Stomach smooth muscle (tissue), 2 donors: ENCODE measurements at regions not wholly inside any gene's neighbourhood (a gene's known extent, or its start where the extent isn't known, plus 50 kb on each side); places are given as distances from the start of the nearest gene placed in this dataset.

Experiments
- H3K27ac ChIP-seq: one replicate; pipeline ENCODE4 v1.7.0; 2013; ENCODE audit warnings: mild to moderate bottlenecking, low read length, inconsistent platforms
- H3K27me3 ChIP-seq, 2 donors: one replicate each; pipeline ENCODE4 v1.7.0; 2013; ENCODE audit warnings: low read length in 2 of 2; ENCODE audit not compliant: insufficient read depth in 2 of 2, control insufficient read depth in 1 of 2
- H3K36me3 ChIP-seq, 2 donors: one replicate each; pipeline ENCODE4 v1.7.0; 2013; ENCODE audit warnings: low read length in 2 of 2; ENCODE audit not compliant: control insufficient read depth in 2 of 2, insufficient read depth in 2 of 2
- H3K4me1 ChIP-seq: one replicate; pipeline ENCODE4 v1.7.0; 2013; ENCODE audit warnings: low read length; ENCODE audit not compliant: control insufficient read depth, insufficient read depth
- H3K4me3 ChIP-seq, 2 donors: one replicate each; pipeline ENCODE4 v1.7.0; 2013; ENCODE audit warnings: low read length in 2 of 2
- H3K9ac ChIP-seq, 2 donors: one replicate each; pipeline ENCODE4 v1.7.0; 2013; ENCODE audit warnings: low read length in 2 of 2, mild to moderate bottlenecking in 1 of 2
- H3K9me3 ChIP-seq, 2 donors: one replicate each; pipeline ENCODE4 v1.7.0; 2013; ENCODE audit warnings: low read length in 2 of 2; ENCODE audit not compliant: control insufficient read depth in 2 of 2
- donor health status: healthy.
- donor health status: Pancreatic carcinoma.

GRCh38 chr16:86184185-86184584 is 285.2 kb downstream of the IRF8 start:
- H3K9ac ChIP-seq, result no peak overlapping the region
- no peak overlapping the region for H3K4me3 ChIP-seq
- no peaks in the 10 kb centered on the region for H3K36me3 ChIP-seq
- H3K4me1 ChIP-seq, result no peaks in the 10 kb centered on the region
- no peak overlapping the region for H3K27ac ChIP-seq
- no peaks in the 10 kb centered on the region for H3K9me3 ChIP-seq
- H3K27me3 ChIP-seq, result no peaks in the 10 kb centered on the region

GRCh38 chr16:86185089-86185488 is 286.1 kb downstream of the IRF8 start:
- Histone ChIP-seq H3K27me3 (no peaks in the 10 kb centered on the region), H3K27ac (no peak overlapping the region), H3K4me1 (no peaks in the 10 kb centered on the region), H3K36me3 (no peaks in the 10 kb centered on the region), H3K4me3 (no peak overlapping the region), H3K9me3 (no peaks in the 10 kb centered on the region), H3K9ac (no peak overlapping the region)

DNA sequence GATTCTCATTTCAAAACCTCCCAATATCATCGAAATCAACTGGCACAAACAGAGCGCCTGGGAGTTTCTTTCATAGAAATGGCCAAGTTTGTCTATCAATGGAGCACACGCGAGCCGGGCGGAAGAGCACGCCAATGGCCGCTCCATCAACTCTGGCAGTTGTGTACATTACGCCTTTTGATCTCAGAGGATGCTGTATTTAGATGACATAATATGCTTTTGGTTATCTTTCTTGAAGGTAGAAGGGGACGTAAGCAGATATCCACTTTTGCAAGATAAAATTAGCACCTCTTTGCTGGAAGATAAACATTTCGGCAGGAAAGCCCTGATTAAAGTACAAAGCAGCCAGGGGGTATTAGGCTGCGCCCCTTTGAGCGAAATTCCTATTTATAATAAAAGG is 287.4 kb downstream of the IRF8 start:
- Histone ChIP-seq H3K27me3 (no peaks in the 10 kb centered on the region), H3K4me3 (no peak overlapping the region), H3K9me3 (no peaks in the 10 kb centered on the region), H3K4me1 (no peaks in the 10 kb centered on the region), H3K27ac (no peak overlapping the region), H3K36me3 (no peaks in the 10 kb centered on the region), H3K9ac (no peak overlapping the region)

- Histone ChIP-seq H3K36me3 (no peaks in the 10 kb centered on the region), H3K9ac (no peak overlapping the region), H3K9me3 (no peaks in the 10 kb centered on the region), H3K27ac (no peak overlapping the region), H3K27me3 (no peaks in the 10 kb centered on the region), H3K4me3 (no peak overlapping the region), H3K4me1 (peaks cover 7% of the 10 kb centered on the region)
These were observed 291.0 kb downstream of the IRF8 start for GRCh38 chr16:86189934-86190333.

- peaks cover 13% of the 10 kb centered on the region for H3K4me1 ChIP-seq
- H3K4me3 ChIP-seq, result peak overlapping the region in 1 of 2 donors; percentile 29
- H3K36me3 ChIP-seq, result no peaks in the 10 kb centered on the region
- no peak overlapping the region for H3K27ac ChIP-seq
- H3K9ac ChIP-seq, result peak overlapping the region in 1 of 2 donors; percentile 47
- no peaks in the 10 kb centered on the region for H3K9me3 ChIP-seq
- no peaks in the 10 kb centered on the region for H3K27me3 ChIP-seq
These were observed 292.7 kb downstream of the IRF8 start for GRCh38 chr16:86191663-86192062.

DNA sequence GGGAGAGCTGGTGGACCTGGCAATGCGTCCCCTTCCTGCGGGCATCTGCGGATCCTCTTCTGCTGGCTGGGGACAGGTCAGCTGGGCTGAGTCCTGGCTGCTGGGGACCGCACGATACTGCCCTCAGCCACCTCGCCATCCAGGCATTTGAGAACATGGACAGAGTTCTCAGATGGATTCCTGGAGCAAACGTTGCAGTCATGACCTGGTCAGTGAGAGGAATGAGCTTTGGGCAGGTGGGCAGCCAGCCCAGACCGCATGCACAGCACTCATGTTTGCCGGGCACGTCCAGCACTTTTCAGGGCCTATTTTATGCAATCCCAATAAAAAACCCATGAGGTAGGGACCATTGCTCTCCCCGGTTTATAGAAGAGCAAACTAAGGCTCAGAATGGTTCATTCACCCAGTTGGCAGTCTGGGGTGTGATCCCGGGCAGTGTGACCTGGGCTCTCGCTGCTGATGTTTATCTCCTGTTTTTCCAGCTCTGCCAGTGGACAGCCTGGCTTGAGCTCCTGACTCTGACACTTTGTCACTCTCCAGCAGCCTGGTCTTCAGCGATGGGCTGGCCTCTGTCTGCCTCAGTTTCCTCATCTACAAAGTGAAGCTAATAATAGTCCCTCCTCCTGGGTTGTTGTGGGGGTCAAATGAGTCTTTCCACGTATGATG is 294.7 kb downstream of the IRF8 start:
- peak overlapping the region; percentile 31 for H3K27ac ChIP-seq
- no peak overlapping the region for H3K9ac ChIP-seq
- peaks cover 18% of the 10 kb centered on the region for H3K4me1 ChIP-seq
- no peak overlapping the region for H3K4me3 ChIP-seq
- H3K27me3 ChIP-seq, result no peaks in the 10 kb centered on the region
- H3K36me3 ChIP-seq, result no peaks in the 10 kb centered on the region
- H3K9me3 ChIP-seq, result no peaks in the 10 kb centered on the region

DNA sequence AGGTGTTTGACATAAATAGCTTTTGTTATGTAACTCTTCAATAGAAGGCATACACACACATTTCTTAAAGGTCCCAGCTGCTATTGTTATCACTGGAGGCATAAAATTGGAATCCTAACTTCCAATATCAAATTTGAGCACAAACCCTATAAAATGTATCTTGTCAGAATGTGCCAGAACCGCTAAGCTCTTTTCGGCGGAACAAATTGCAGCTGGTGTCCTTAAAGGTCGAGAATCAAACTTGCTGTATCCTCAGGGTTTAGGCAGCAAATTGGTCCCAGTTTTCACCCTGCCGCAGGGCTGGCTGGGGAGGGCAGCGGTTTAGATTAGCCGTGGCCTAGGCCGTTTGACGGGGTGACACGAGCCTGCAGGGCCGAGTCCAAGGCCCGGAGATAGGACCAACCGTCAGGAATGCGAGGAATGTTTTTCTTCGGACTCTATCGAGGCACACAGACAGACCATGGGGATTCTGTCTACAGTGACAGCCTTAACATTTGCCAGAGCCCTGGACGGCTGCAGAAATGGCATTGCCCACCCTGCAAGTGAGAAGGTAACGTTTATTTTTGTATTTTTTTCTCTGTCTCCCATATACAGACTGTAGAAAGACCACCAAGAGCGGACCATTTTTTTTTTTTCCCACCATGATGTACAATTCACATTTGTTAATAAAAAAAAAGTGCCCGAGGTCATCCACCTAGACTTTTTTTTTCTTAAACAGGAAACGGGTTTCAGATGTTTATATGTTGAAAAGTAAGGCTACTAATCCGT is 297.1 kb downstream of the IRF8 start:
- no peaks in the 10 kb centered on the region for H3K27me3 ChIP-seq
- H3K9me3 ChIP-seq, result no peaks in the 10 kb centered on the region
- H3K4me1 ChIP-seq, result peaks cover 28% of the 10 kb centered on the region
- peak overlapping the region; percentile 61 to 70 for H3K4me3 ChIP-seq
- H3K9ac ChIP-seq, result peak overlapping the region; percentile 63 to 91
- H3K27ac ChIP-seq, result peak overlapping the region; percentile 97
- H3K36me3 ChIP-seq, result no peaks in the 10 kb centered on the region

- peak overlapping the region; percentile 97 for H3K27ac ChIP-seq
- no peaks in the 10 kb centered on the region for H3K27me3 ChIP-seq
- no peaks in the 10 kb centered on the region for H3K36me3 ChIP-seq
- peak overlapping the region; percentile 61 to 70 for H3K4me3 ChIP-seq
- no peaks in the 10 kb centered on the region for H3K9me3 ChIP-seq
- H3K9ac ChIP-seq, result peak overlapping the region; percentile 63 to 91
- peaks cover 34% of the 10 kb centered on the region for H3K4me1 ChIP-seq
These were observed 297.9 kb downstream of the IRF8 start for GRCh38 chr16:86196687-86197391.

GRCh38 chr16:86198206-86199118 is 299.5 kb downstream of the IRF8 start:
- Histone ChIP-seq H3K27me3 (no peaks in the 10 kb centered on the region), H3K9ac (peak overlapping the region; percentile 63 to 91), H3K9me3 (no peaks in the 10 kb centered on the region), H3K36me3 (no peaks in the 10 kb centered on the region), H3K4me3 (peak overlapping the region; percentile 38 to 70), H3K27ac (peak overlapping the region; percentile 97), H3K4me1 (peaks cover 40% of the 10 kb centered on the region)

- Histone ChIP-seq H3K27me3 (no peaks in the 10 kb centered on the region), H3K4me1 (peaks cover 37% of the 10 kb centered on the region), H3K36me3 (no peaks in the 10 kb centered on the region), H3K9me3 (no peaks in the 10 kb centered on the region), H3K9ac (peak overlapping the region; percentile 63 to 91), H3K27ac (peak overlapping the region; percentile 97), H3K4me3 (peak overlapping the region; percentile 38 to 70)
These were observed 300.2 kb downstream of the IRF8 start for GRCh38 chr16:86199182-86199581.
